ENCODE measurements at regions not wholly inside any gene's neighbourhood (a gene's known extent, or its start where the extent isn't known, plus 50 kb on each side); places are given as distances from the start of the nearest gene placed in this dataset.

GRCh38 chr1:221246067-221246466 lies 366.8 kb downstream of the HLX start:
- no peak for ATAC-seq
- no peak for TF ChIP-seq CREB5 (CRISPR knock-in tag; IDR thresholded peaks at IDR 0.05; ENCODE audit: low read depth)
- no peak for TF ChIP-seq TSHZ2 (CRISPR knock-in tag; IDR thresholded peaks at IDR 0.05)
- no peak for TF ChIP-seq ARNTL (CRISPR knock-in tag; IDR thresholded peaks at IDR 0.05; ENCODE audit: borderline replicate concordance, low read depth)
- TF ChIP-seq GLIS3 (CRISPR knock-in tag; IDR thresholded peaks at IDR 0.05): no peak
- no peak for TF ChIP-seq ZFP30 (CRISPR knock-in tag; IDR thresholded peaks at IDR 0.05)
- no peak for TF ChIP-seq ESRRG (CRISPR knock-in tag; IDR thresholded peaks at IDR 0.05)
- no peak for TF ChIP-seq BACH2 (CRISPR knock-in tag; IDR thresholded peaks at IDR 0.05; ENCODE audit: borderline replicate concordance)
- no peak for TF ChIP-seq ZFP3 (CRISPR knock-in tag; IDR thresholded peaks at IDR 0.05)
- TF ChIP-seq ZC3H10 (CRISPR knock-in tag; IDR thresholded peaks at IDR 0.05): no peak
- no peak for TF ChIP-seq PPARA (CRISPR knock-in tag; IDR thresholded peaks at IDR 0.05; ENCODE audit: borderline replicate concordance)
- TF ChIP-seq OSR1 (CRISPR knock-in tag; IDR thresholded peaks at IDR 0.05): no peak
- no peak for TF ChIP-seq ISL1 (CRISPR knock-in tag; IDR thresholded peaks at IDR 0.05)
- TF ChIP-seq TOX (CRISPR knock-in tag; IDR thresholded peaks at IDR 0.05; ENCODE audit: borderline replicate concordance): no peak
- no peak for TF ChIP-seq CSDC2 (CRISPR knock-in tag; IDR thresholded peaks at IDR 0.05)

- ATAC-seq: no peak
- TF ChIP-seq ZC3H10 (CRISPR knock-in tag; IDR thresholded peaks at IDR 0.05) (peak; percentile 85; the same call in 1 of the 2 replicates), ZFP3 (CRISPR knock-in tag; IDR thresholded peaks at IDR 0.05) (no peak)
Measured at GRCh38 chr1:221246628-221247415, 367.6 kb downstream of the HLX start.

- no peak for TF ChIP-seq ISL1 (CRISPR knock-in tag; IDR thresholded peaks at IDR 0.05)
- ATAC-seq: no peak
Measured at GRCh38 chr1:221251580-221251979, 372.3 kb downstream of the HLX start.

- ATAC-seq: no peak
- TF ChIP-seq CSRNP3 (CRISPR knock-in tag; IDR thresholded peaks at IDR 0.05) (no peak), ISL1 (CRISPR knock-in tag; IDR thresholded peaks at IDR 0.05) (no peak), ARNTL (CRISPR knock-in tag; IDR thresholded peaks at IDR 0.05; ENCODE audit: borderline replicate concordance, low read depth) (no peak), CSDC2 (CRISPR knock-in tag; IDR thresholded peaks at IDR 0.05) (no peak), CREB5 (CRISPR knock-in tag; IDR thresholded peaks at IDR 0.05; ENCODE audit: low read depth) (no peak), ESRRG (CRISPR knock-in tag; IDR thresholded peaks at IDR 0.05) (no peak), TSHZ2 (CRISPR knock-in tag; IDR thresholded peaks at IDR 0.05) (no peak), BACH2 (CRISPR knock-in tag; IDR thresholded peaks at IDR 0.05; ENCODE audit: borderline replicate concordance) (no peak), GLIS3 (CRISPR knock-in tag; IDR thresholded peaks at IDR 0.05) (no peak), OSR1 (CRISPR knock-in tag; IDR thresholded peaks at IDR 0.05) (no peak), PPARA (CRISPR knock-in tag; IDR thresholded peaks at IDR 0.05; ENCODE audit: borderline replicate concordance) (no peak)
Measured at GRCh38 chr1:221254813-221255212, 375.6 kb downstream of the HLX start.
